ENCODE measurements at regions not wholly inside any gene's neighbourhood (a gene's known extent, or its start where the extent isn't known, plus 50 kb on each side); places are given as distances from the start of the nearest gene placed in this dataset.

GRCh38 chr2:104584393-104584792 lies 269.5 kb upstream of the POU3F3 start:
- H3K36me3 ChIP-seq (ENCODE audit: control insufficient read depth, insufficient read depth, low read length): no peaks in the 10 kb centered on the region
- H3K27ac ChIP-seq (ENCODE audit: low read depth, low read length): no peak overlapping the region
- no peak overlapping the region for H3K4me3 ChIP-seq (ENCODE audit: low read depth, low read length)

GRCh38 chr2:104595576-104595975 lies 258.3 kb upstream of the POU3F3 start:
- H3K27ac ChIP-seq (ENCODE audit: low read depth, low read length): no peak overlapping the region
- H3K9ac ChIP-seq (ENCODE audit: low read length): no peak overlapping the region
- H3K27me3 ChIP-seq (ENCODE audit: control insufficient read depth, insufficient read depth, low read length): no peaks in the 10 kb centered on the region
- no peaks in the 10 kb centered on the region for H3K4me1 ChIP-seq (ENCODE audit: control insufficient read depth, insufficient read depth, low read length)
- peaks cover 30% of the 10 kb centered on the region for H3K9me3 ChIP-seq (ENCODE audit: control insufficient read depth, insufficient read depth, low read depth, low read length)
- no peak overlapping the region for H3K4me3 ChIP-seq (ENCODE audit: low read depth, low read length)
- H3K36me3 ChIP-seq (ENCODE audit: control insufficient read depth, insufficient read depth, low read length): no peaks in the 10 kb centered on the region

More at GRCh38 chr2:104584393-104584792, 269.5 kb upstream of the POU3F3 start:
- no peaks in the 10 kb centered on the region for H3K27me3 ChIP-seq (ENCODE audit: control insufficient read depth, insufficient read depth, low read length)
- H3K9ac ChIP-seq (ENCODE audit: low read length): no peak overlapping the region
- H3K4me1 ChIP-seq (ENCODE audit: control insufficient read depth, insufficient read depth, low read length): peaks cover 14% of the 10 kb centered on the region
- no peaks in the 10 kb centered on the region for H3K9me3 ChIP-seq (ENCODE audit: control insufficient read depth, insufficient read depth, low read depth, low read length)

- Histone ChIP-seq H3K27me3 (ENCODE audit: control insufficient read depth, insufficient read depth, low read length) (no peaks in the 10 kb centered on the region), H3K27ac (ENCODE audit: low read depth, low read length) (no peak overlapping the region), H3K4me3 (ENCODE audit: low read depth, low read length) (no peak overlapping the region), H3K9me3 (ENCODE audit: control insufficient read depth, insufficient read depth, low read depth, low read length) (peaks cover 16% of the 10 kb centered on the region), H3K4me1 (ENCODE audit: control insufficient read depth, insufficient read depth, low read length) (no peaks in the 10 kb centered on the region), H3K36me3 (ENCODE audit: control insufficient read depth, insufficient read depth, low read length) (no peaks in the 10 kb centered on the region), H3K9ac (ENCODE audit: low read length) (no peak overlapping the region)
These were observed 256.0 kb upstream of the POU3F3 start for GRCh38 chr2:104597942-104598341.

GRCh38 chr2:104598636-104599035 lies 255.3 kb upstream of the POU3F3 start:
- H3K27ac ChIP-seq (ENCODE audit: low read depth, low read length): no peak overlapping the region
- no peaks in the 10 kb centered on the region for H3K4me1 ChIP-seq (ENCODE audit: control insufficient read depth, insufficient read depth, low read length)
- peaks cover 17% of the 10 kb centered on the region for H3K9me3 ChIP-seq (ENCODE audit: control insufficient read depth, insufficient read depth, low read depth, low read length)
- H3K36me3 ChIP-seq (ENCODE audit: control insufficient read depth, insufficient read depth, low read length): no peaks in the 10 kb centered on the region
- H3K4me3 ChIP-seq (ENCODE audit: low read depth, low read length): no peak overlapping the region
- H3K27me3 ChIP-seq (ENCODE audit: control insufficient read depth, insufficient read depth, low read length): no peaks in the 10 kb centered on the region
- no peak overlapping the region for H3K9ac ChIP-seq (ENCODE audit: low read length)

- H3K36me3 ChIP-seq (ENCODE audit: control insufficient read depth, insufficient read depth, low read length): no peaks in the 10 kb centered on the region
- no peak overlapping the region for H3K27ac ChIP-seq (ENCODE audit: low read depth, low read length)
- H3K9ac ChIP-seq (ENCODE audit: low read length): no peak overlapping the region
- H3K4me1 ChIP-seq (ENCODE audit: control insufficient read depth, insufficient read depth, low read length): no peaks in the 10 kb centered on the region
- H3K4me3 ChIP-seq (ENCODE audit: low read depth, low read length): no peak overlapping the region
- H3K27me3 ChIP-seq (ENCODE audit: control insufficient read depth, insufficient read depth, low read length): no peaks in the 10 kb centered on the region
- H3K9me3 ChIP-seq (ENCODE audit: control insufficient read depth, insufficient read depth, low read depth, low read length): peaks cover 28% of the 10 kb centered on the region
These were observed 254.0 kb upstream of the POU3F3 start for GRCh38 chr2:104599787-104600510.

- H3K4me3 ChIP-seq (ENCODE audit: low read depth, low read length): no peak overlapping the region
- no peaks in the 10 kb centered on the region for H3K36me3 ChIP-seq (ENCODE audit: control insufficient read depth, insufficient read depth, low read length)
- no peaks in the 10 kb centered on the region for H3K27me3 ChIP-seq (ENCODE audit: control insufficient read depth, insufficient read depth, low read length)
- H3K9me3 ChIP-seq (ENCODE audit: control insufficient read depth, insufficient read depth, low read depth, low read length): peaks cover 35% of the 10 kb centered on the region
- no peak overlapping the region for H3K27ac ChIP-seq (ENCODE audit: low read depth, low read length)
- H3K9ac ChIP-seq (ENCODE audit: low read length): no peak overlapping the region
- H3K4me1 ChIP-seq (ENCODE audit: control insufficient read depth, insufficient read depth, low read length): no peaks in the 10 kb centered on the region
These were observed 247.9 kb upstream of the POU3F3 start for GRCh38 chr2:104606056-104606455.

- H3K4me1 ChIP-seq (ENCODE audit: control insufficient read depth, insufficient read depth, low read length): no peaks in the 10 kb centered on the region
- no peak overlapping the region for H3K9ac ChIP-seq (ENCODE audit: low read length)
- no peaks in the 10 kb centered on the region for H3K36me3 ChIP-seq (ENCODE audit: control insufficient read depth, insufficient read depth, low read length)
- no peaks in the 10 kb centered on the region for H3K27me3 ChIP-seq (ENCODE audit: control insufficient read depth, insufficient read depth, low read length)
- no peak overlapping the region for H3K27ac ChIP-seq (ENCODE audit: low read depth, low read length)
- H3K4me3 ChIP-seq (ENCODE audit: low read depth, low read length): no peak overlapping the region
- no peaks in the 10 kb centered on the region for H3K9me3 ChIP-seq (ENCODE audit: control insufficient read depth, insufficient read depth, low read depth, low read length)
These were observed 237.1 kb upstream of the POU3F3 start for GRCh38 chr2:104616856-104617255.

GRCh38 chr2:104620801-104621200 lies 233.1 kb upstream of the POU3F3 start:
- Histone ChIP-seq H3K36me3 (ENCODE audit: control insufficient read depth, insufficient read depth, low read length) (no peaks in the 10 kb centered on the region), H3K9me3 (ENCODE audit: control insufficient read depth, insufficient read depth, low read depth, low read length) (no peaks in the 10 kb centered on the region), H3K4me1 (ENCODE audit: control insufficient read depth, insufficient read depth, low read length) (no peaks in the 10 kb centered on the region), H3K9ac (ENCODE audit: low read length) (no peak overlapping the region), H3K4me3 (ENCODE audit: low read depth, low read length) (no peak overlapping the region), H3K27ac (ENCODE audit: low read depth, low read length) (no peak overlapping the region), H3K27me3 (ENCODE audit: control insufficient read depth, insufficient read depth, low read length) (no peaks in the 10 kb centered on the region)

- H3K4me3 ChIP-seq (ENCODE audit: low read depth, low read length): no peak overlapping the region
- H3K9ac ChIP-seq (ENCODE audit: low read length): no peak overlapping the region
- H3K27me3 ChIP-seq (ENCODE audit: control insufficient read depth, insufficient read depth, low read length): no peaks in the 10 kb centered on the region
- H3K9me3 ChIP-seq (ENCODE audit: control insufficient read depth, insufficient read depth, low read depth, low read length): no peaks in the 10 kb centered on the region
- no peaks in the 10 kb centered on the region for H3K4me1 ChIP-seq (ENCODE audit: control insufficient read depth, insufficient read depth, low read length)
- H3K36me3 ChIP-seq (ENCODE audit: control insufficient read depth, insufficient read depth, low read length): no peaks in the 10 kb centered on the region
- H3K27ac ChIP-seq (ENCODE audit: low read depth, low read length): no peak overlapping the region
These were observed 218.3 kb upstream of the POU3F3 start for GRCh38 chr2:104635608-104636007.

GRCh38 chr2:104638190-104638858 lies 215.6 kb upstream of the POU3F3 start:
- Histone ChIP-seq H3K4me3 (ENCODE audit: low read depth, low read length) (no peak overlapping the region), H3K27me3 (ENCODE audit: control insufficient read depth, insufficient read depth, low read length) (no peaks in the 10 kb centered on the region), H3K9me3 (ENCODE audit: control insufficient read depth, insufficient read depth, low read depth, low read length) (no peaks in the 10 kb centered on the region), H3K9ac (ENCODE audit: low read length) (no peak overlapping the region), H3K4me1 (ENCODE audit: control insufficient read depth, insufficient read depth, low read length) (no peaks in the 10 kb centered on the region), H3K36me3 (ENCODE audit: control insufficient read depth, insufficient read depth, low read length) (no peaks in the 10 kb centered on the region), H3K27ac (ENCODE audit: low read depth, low read length) (no peak overlapping the region)

- H3K9me3 ChIP-seq (ENCODE audit: control insufficient read depth, insufficient read depth, low read depth, low read length): no peaks in the 10 kb centered on the region
- no peaks in the 10 kb centered on the region for H3K27me3 ChIP-seq (ENCODE audit: control insufficient read depth, insufficient read depth, low read length)
- no peaks in the 10 kb centered on the region for H3K36me3 ChIP-seq (ENCODE audit: control insufficient read depth, insufficient read depth, low read length)
- no peak overlapping the region for H3K4me3 ChIP-seq (ENCODE audit: low read depth, low read length)
- no peaks in the 10 kb centered on the region for H3K4me1 ChIP-seq (ENCODE audit: control insufficient read depth, insufficient read depth, low read length)
- H3K27ac ChIP-seq (ENCODE audit: low read depth, low read length): no peak overlapping the region
- no peak overlapping the region for H3K9ac ChIP-seq (ENCODE audit: low read length)
These were observed 215.1 kb upstream of the POU3F3 start for GRCh38 chr2:104638859-104639202.

Data from HUES6 (cell line).